GM21515 (cell line): ENCODE measurements at regions not wholly inside any gene's neighbourhood (a gene's known extent, or its start where the extent isn't known, plus 50 kb on each side); places are given as distances from the start of the nearest gene placed in this dataset.
A peak's percentile ranks its signal among the peaks of the same experiment; 100 is the strongest.

Experiments used
- ATAC-seq: cut with Tn5 transposase; IDR thresholded peaks from one replicate; pipeline ENCODE4 v1.9.1; 2021; ENCODE audit not compliant: unreplicated experiment

DNA sequence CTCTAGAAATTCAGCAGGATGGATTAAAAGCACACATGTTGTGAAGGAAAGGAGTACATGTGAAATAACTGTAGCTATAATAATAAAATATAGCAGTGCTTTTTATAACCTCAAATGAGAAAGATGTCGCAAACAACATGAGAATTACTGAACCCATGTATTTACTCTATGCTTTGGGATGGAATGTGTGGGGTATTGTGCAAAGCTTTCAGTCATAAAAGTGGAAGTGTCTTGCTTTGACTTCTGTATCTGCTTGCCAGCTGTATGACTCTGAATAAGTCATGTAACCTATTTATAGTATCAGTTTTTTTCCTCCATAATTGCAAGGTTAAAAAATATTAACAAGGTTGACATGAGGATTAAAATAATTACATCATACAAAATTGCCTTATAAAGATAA, 519.3 kb upstream of the CADM2 start:
- ATAC-seq = no peak

- ATAC-seq = no peak
Observed at GRCh38 chr3:84440291-84440690, 518.5 kb upstream of the CADM2 start.

GRCh38 chr3:84442533-84442932, 516.3 kb upstream of the CADM2 start:
- ATAC-seq = no peak

GRCh38 chr3:84444726-84445521, 513.9 kb upstream of the CADM2 start:
- no peak for ATAC-seq

GRCh38 chr3:84487296-84487695, 471.5 kb upstream of the CADM2 start:
- no peak for ATAC-seq

DNA sequence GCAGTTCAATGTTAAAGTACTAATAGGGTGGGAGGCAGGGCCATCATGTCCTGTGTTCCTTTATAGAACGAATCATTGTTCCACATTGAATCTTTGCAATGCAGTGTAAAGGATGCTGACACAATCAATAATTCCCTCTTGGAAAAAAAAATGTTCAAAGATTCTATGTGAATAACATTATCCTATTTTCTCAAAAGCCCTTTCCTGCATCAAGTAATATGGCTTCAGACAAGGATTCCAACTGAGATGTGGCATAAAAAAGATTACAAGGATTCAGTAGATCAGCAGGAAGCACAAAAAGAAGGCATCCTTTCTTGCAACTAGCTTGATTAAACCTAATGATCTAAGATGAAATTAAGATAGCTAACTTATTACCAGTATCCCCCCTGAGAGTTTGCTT, 454.0 kb upstream of the CADM2 start:
- no peak for ATAC-seq

DNA sequence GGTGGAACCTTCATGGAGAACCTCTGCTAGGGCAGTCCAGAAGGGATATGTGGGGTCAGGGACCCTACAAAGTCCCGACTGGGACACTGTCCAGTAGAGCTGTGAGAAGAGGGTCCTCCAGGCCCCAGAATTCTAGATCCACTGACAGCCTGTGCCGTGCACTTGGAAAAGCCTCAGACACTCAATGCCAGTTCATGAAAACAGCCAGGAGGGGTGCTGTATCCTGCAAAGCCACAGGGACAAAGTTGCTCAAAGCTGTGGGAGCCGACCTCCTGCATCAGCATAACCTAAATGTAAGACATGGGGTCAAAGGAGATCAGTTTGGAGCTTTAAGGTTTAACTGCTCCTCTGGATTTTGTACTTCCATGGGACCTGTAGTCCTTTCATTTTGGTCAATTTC, 448.8 kb upstream of the CADM2 start:
- ATAC-seq = no peak

DNA sequence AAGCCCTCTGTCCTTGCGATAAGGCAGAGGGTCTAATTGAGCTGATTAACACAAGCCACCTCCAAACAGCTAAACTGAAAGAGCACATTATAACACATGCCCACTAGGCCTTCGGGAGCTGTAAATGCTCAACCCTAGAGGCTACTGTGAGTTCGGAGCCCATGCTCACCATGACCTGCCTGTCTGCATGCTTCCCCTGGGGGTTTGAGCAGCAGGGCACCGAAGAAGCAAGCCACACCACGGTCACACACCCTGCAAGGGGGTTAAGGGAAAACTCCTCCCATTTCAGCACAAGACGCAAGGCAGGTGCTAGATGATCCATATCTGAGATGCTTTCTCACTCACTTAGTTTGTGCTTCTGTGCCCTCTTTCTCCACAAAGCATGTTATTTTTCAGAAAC, 435.9 kb upstream of the CADM2 start:
- no peak for ATAC-seq

DNA sequence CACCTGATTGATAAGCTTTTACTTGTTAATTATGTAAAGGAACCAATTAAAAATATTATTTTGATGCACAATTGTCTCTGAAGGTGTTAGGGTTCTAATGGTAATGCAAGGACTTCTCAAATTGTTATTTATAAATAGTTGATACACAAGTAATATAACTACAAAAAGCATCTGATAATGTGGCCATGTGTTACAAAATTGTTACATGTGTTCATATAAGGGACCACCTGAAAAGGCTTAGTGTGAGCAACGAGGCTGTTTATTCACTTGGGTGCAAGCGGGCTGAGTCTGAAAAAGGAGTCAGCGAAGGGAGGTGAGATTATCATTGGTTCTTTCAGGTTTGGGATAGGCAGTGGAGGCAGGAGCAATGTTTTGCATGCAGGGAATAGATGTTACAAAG, 421.9 kb upstream of the CADM2 start:
- ATAC-seq = no peak

- ATAC-seq = no peak
Observed at GRCh38 chr3:84538597-84538996, 420.2 kb upstream of the CADM2 start.

DNA sequence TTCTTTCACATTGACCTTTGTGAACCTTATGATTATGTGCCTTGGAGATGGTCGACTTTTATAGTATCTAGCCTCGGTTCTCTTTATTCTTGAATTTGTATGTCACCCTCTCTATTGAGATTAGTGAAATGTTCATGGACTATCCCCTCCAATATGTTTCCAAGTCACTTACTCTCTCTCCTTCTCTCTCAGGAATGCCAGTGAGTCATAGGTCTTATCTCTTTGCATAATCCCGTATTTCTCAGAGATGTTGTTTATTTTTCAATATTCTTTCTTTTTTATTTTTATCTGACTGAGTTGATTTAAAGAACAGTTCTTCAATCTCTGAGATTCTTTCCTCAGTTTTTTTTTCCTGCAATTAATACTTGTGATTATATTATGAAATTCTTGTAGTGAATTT, 411.6 kb upstream of the CADM2 start:
- no peak for ATAC-seq

GRCh38 chr3:84547971-84548970, 410.5 kb upstream of the CADM2 start:
- peak; percentile 76 for ATAC-seq

- ATAC-seq = no peak
Observed at GRCh38 chr3:84555629-84556028, 403.2 kb upstream of the CADM2 start.

- ATAC-seq = no peak
Observed at GRCh38 chr3:84566256-84566655, 392.5 kb upstream of the CADM2 start.

- no peak for ATAC-seq
Observed at GRCh38 chr3:84567796-84568195, 391.0 kb upstream of the CADM2 start.

DNA sequence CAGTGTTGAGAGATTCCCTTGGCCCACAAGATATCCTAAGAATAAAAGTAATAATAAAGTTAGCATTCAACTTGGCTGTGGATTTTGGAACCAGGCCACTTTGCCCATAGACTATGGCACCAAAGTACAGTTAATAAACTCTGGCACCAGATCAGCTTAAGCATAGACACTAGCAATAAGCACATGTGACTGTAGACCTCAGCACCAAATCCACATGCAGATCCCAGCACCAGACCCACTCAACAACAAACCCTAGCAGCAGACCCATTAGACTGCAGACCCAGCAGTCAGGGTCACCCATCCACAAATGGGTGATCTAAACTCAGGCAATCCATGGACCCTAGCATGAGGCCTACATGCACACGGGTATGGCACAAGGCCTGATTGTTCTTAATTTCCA, 384.8 kb upstream of the CADM2 start:
- ATAC-seq = no peak

- ATAC-seq = no peak
Observed at GRCh38 chr3:84586427-84586826, 372.4 kb upstream of the CADM2 start.

GRCh38 chr3:84600703-84601225, 358.0 kb upstream of the CADM2 start:
- no peak for ATAC-seq

- ATAC-seq = no peak
Observed at GRCh38 chr3:84601303-84601702, 357.5 kb upstream of the CADM2 start.

DNA sequence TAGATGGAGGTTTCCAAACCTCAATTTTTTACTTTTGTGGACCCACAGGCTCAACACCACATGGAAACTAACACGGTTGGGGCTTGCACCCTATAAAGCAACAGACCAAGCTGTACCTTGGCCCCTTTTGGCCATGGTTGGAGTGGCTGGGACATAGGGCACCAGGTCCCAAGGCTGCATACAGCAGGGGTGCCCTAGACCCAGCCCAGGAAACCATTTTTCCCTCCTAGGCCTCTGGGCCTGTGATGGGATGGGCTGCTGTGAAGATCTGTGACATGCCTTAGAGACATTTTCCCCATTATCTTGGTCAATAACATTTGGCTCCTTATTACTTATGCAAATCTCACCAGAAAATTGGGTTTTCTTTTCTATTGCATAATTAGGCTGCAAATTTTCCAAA, 337.0 kb upstream of the CADM2 start:
- no peak for ATAC-seq

- ATAC-seq = no peak
Observed at GRCh38 chr3:84634668-84635067, 324.1 kb upstream of the CADM2 start.

DNA sequence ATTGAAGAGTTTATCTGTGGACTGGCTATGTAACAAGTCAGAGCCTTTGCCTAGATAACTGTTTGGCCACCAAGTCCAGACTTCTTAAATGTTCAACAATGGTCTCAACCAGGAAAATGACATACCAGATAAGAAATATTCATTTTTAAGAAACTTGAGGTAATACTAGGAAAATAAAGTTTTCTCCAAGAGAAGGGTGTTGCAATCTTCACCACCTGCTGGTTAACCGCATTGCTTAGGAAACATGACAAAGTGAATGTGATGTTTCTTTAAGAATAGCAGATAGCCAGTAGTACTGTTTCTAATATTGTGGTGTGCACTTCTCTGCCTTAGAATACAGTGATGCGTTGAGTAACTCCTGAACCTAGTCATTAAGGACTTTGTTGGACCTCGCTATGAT, 321.5 kb upstream of the CADM2 start:
- ATAC-seq = no peak
